ENCODE measurements at regions not wholly inside any gene's neighbourhood (a gene's known extent, or its start where the extent isn't known, plus 50 kb on each side); places are given as distances from the start of the nearest gene placed in this dataset.

DNA sequence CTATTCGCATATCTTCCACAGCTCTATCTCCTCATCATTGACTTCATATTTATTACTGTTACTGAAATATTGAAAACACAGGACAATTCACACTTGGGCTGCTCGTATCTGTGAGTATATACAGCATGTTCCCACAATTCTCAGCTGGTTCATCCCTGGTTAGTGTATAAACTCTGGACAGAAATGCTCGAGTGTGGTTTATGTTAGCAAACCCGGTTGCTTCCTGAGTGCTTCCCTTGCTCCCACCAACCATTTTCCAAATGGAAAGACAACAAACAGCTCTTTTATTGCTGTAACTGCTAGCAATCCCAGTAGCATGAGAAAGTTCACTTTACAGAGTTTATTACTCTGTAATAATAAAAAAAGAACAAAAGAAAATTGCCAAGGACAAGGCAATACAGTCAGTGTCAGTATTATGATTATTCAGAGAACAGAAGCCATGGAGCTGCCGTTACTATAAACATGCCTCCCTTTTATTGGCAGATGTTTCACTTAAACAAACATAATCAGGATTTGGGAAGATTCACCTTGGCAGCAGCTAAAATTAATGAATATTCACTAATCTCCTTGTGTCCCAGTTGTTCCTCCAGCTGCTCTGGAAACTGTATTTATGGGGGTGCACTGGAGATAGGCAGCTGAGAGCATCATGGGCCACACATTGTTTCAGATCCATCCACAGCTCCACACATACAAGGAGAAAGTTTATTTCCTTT lies 134.1 kb upstream of the GUCY1A1 start:
- Histone ChIP-seq H3K27ac (replicated peaks) (no peak overlapping the region), H3K27me3 (ENCODE audit: insufficient read depth, poor library complexity, severe bottlenecking) (no peaks in the 10 kb centered on the region), H3K4me3 (replicated peaks; ENCODE audit: insufficient read depth, low read length) (no peak overlapping the region)
- no peak for DNase-seq (ENCODE audit: low read depth in 1 of 2, low spot score in 1 of 2)
- no peak for TF ChIP-seq SPI1 (IDR thresholded peaks at IDR 0.05; ENCODE audit: borderline replicate concordance, low read depth)
- TF ChIP-seq, protein P1, sequence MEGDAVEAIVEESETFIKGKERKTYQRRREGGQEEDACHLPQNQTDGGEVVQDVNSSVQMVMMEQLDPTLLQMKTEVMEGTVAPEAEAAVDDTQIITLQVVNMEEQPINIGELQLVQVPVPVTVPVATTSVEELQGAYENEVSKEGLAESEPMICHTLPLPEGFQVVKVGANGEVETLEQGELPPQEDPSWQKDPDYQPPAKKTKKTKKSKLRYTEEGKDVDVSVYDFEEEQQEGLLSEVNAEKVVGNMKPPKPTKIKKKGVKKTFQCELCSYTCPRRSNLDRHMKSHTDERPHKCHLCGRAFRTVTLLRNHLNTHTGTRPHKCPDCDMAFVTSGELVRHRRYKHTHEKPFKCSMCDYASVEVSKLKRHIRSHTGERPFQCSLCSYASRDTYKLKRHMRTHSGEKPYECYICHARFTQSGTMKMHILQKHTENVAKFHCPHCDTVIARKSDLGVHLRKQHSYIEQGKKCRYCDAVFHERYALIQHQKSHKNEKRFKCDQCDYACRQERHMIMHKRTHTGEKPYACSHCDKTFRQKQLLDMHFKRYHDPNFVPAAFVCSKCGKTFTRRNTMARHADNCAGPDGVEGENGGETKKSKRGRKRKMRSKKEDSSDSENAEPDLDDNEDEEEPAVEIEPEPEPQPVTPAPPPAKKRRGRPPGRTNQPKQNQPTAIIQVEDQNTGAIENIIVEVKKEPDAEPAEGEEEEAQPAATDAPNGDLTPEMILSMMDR (IDR thresholded peaks at IDR 0.05; ENCODE audit: insufficient read depth, low read length), result no peak
- no peak for TF ChIP-seq POLR2AphosphoS5 (IDR thresholded peaks at IDR 0.05; ENCODE audit: low read depth)

DNA sequence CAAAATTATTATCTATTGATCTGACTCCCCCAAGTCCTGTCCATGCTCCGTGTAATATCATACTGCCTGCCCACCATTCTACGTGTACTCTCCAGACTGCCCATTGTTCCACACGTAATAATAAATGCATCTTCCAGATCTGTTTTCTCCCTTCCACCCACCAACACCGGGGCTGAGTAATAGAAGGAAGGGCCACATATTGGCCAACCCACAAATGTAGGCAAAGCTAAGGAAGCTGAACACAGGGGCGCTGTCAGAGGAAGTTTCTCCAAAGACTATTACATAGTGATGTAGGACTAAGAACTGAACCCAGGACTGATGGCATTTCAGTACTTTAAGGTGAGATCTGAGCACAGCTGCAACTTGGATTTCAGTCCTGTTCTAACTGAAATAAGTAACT lies 135.8 kb upstream of the GUCY1A1 start:
- TF ChIP-seq, protein P1 (IDR thresholded peaks at IDR 0.05; ENCODE audit: insufficient read depth, low read length), result no peak
- TF ChIP-seq SPI1 (IDR thresholded peaks at IDR 0.05; ENCODE audit: borderline replicate concordance, low read depth) (no peak), POLR2AphosphoS5 (IDR thresholded peaks at IDR 0.05; ENCODE audit: low read depth) (no peak), GABPA (IDR thresholded peaks at IDR 0.05; ENCODE audit: low read depth) (no peak)
- TF ChIP-seq, protein P2, sequence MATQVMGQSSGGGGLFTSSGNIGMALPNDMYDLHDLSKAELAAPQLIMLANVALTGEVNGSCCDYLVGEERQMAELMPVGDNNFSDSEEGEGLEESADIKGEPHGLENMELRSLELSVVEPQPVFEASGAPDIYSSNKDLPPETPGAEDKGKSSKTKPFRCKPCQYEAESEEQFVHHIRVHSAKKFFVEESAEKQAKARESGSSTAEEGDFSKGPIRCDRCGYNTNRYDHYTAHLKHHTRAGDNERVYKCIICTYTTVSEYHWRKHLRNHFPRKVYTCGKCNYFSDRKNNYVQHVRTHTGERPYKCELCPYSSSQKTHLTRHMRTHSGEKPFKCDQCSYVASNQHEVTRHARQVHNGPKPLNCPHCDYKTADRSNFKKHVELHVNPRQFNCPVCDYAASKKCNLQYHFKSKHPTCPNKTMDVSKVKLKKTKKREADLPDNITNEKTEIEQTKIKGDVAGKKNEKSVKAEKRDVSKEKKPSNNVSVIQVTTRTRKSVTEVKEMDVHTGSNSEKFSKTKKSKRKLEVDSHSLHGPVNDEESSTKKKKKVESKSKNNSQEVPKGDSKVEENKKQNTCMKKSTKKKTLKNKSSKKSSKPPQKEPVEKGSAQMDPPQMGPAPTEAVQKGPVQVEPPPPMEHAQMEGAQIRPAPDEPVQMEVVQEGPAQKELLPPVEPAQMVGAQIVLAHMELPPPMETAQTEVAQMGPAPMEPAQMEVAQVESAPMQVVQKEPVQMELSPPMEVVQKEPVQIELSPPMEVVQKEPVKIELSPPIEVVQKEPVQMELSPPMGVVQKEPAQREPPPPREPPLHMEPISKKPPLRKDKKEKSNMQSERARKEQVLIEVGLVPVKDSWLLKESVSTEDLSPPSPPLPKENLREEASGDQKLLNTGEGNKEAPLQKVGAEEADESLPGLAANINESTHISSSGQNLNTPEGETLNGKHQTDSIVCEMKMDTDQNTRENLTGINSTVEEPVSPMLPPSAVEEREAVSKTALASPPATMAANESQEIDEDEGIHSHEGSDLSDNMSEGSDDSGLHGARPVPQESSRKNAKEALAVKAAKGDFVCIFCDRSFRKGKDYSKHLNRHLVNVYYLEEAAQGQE (IDR thresholded peaks at IDR 0.05; ENCODE audit: insufficient replicate concordance, low read depth), result no peak
- DNase-seq (ENCODE audit: low read depth in 1 of 2, low spot score in 1 of 2), result no peak
- no peaks in the 10 kb centered on the region for H3K27me3 ChIP-seq (ENCODE audit: insufficient read depth, poor library complexity, severe bottlenecking)
- no peak overlapping the region for H3K27ac ChIP-seq (replicated peaks)
- H3K4me3 ChIP-seq (replicated peaks; ENCODE audit: insufficient read depth, low read length), result no peak overlapping the region

- H3K4me3 ChIP-seq (replicated peaks; ENCODE audit: insufficient read depth, low read length), result no peak overlapping the region
- no peaks in the 10 kb centered on the region for H3K27me3 ChIP-seq (ENCODE audit: insufficient read depth, poor library complexity, severe bottlenecking)
- no peak for DNase-seq (ENCODE audit: low read depth in 1 of 2, low spot score in 1 of 2)
- TF ChIP-seq POLR2AphosphoS5 (IDR thresholded peaks at IDR 0.05; ENCODE audit: low read depth) (no peak), GABPA (IDR thresholded peaks at IDR 0.05; ENCODE audit: low read depth) (no peak), SPI1 (IDR thresholded peaks at IDR 0.05; ENCODE audit: borderline replicate concordance, low read depth) (no peak)
- TF ChIP-seq, protein P2 (IDR thresholded peaks at IDR 0.05; ENCODE audit: insufficient replicate concordance, low read depth), result no peak
- TF ChIP-seq, protein P1 (IDR thresholded peaks at IDR 0.05; ENCODE audit: insufficient read depth, low read length), result no peak
- no peak overlapping the region for H3K27ac ChIP-seq (replicated peaks)
Measured at GRCh38 chr4:155530290-155530689, 136.4 kb upstream of the GUCY1A1 start.

DNA sequence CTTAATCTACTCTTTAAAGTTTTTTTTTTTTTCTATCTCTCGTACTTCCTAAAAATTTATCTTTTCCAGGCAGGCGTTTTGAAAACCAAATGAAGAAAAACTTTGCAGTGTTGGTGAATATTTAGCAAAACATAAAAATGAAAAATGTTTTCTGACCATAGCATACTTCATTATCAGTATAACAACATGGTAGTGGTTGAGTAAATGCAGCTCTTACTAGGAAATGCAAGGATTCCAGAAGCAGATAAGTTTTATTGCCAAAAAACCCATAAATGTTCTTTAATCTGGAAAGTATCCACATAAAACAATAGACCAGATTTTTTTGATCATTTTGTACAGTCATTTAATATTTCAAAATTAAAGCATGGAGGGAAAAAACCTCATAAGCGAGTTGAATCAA lies 136.9 kb upstream of the GUCY1A1 start:
- no peak for DNase-seq (ENCODE audit: low read depth in 1 of 2, low spot score in 1 of 2)
- no peak overlapping the region for H3K27ac ChIP-seq (replicated peaks)
- H3K27me3 ChIP-seq (ENCODE audit: insufficient read depth, poor library complexity, severe bottlenecking), result no peaks in the 10 kb centered on the region
- TF ChIP-seq, protein P2 (IDR thresholded peaks at IDR 0.05; ENCODE audit: insufficient replicate concordance, low read depth), result no peak
- TF ChIP-seq SPI1 (IDR thresholded peaks at IDR 0.05; ENCODE audit: borderline replicate concordance, low read depth), result no peak
- no peak for TF ChIP-seq POLR2AphosphoS5 (IDR thresholded peaks at IDR 0.05; ENCODE audit: low read depth)
- TF ChIP-seq, protein P1 (IDR thresholded peaks at IDR 0.05; ENCODE audit: insufficient read depth, low read length), result no peak
- no peak for TF ChIP-seq GABPA (IDR thresholded peaks at IDR 0.05; ENCODE audit: low read depth)
- H3K4me3 ChIP-seq (replicated peaks; ENCODE audit: insufficient read depth, low read length), result no peak overlapping the region
